ENCODE measurements at regions not wholly inside any gene's neighbourhood (a gene's known extent, or its start where the extent isn't known, plus 50 kb on each side); places are given as distances from the start of the nearest gene placed in this dataset.

DNA sequence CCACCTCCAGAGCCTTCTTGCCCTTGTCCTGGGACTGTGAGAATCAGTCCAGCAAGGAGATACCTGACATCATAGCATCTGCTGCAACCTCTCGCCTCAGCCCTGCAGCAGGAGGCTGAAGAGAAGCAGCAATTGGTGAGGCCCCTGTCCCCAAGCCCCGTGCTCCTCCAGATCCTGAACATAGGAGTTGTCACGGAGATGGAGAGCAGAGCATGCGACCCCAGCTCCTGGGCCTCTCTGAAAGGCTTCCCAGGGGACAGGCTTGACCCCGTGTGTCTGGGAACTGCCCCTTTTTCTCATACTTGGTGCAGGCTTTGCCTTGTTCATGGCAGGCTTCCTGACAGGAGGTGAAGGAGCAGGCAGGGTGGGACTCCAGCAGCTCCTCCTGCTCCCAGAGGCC lies 127.7 kb upstream of the PZP start:
- no peaks in the 10 kb centered on the region for H4K20me1 ChIP-seq (replicated peaks in 1 of 2; ENCODE audit: control insufficient read depth in 1 of 2, insufficient read depth in 2 of 2, low read length in 2 of 2)
- POLR2A ChIA-PET (ENCODE audit: partially characterized antibody): no interaction called here
- H2BK5ac ChIP-seq (ENCODE audit: low read depth, low read length): no peak overlapping the region
- H2BK12ac ChIP-seq (ENCODE audit: low read depth, low read length): no peak overlapping the region
- no peak for FAIRE-seq
- H3K4me3 ChIP-seq (ENCODE audit: extremely low read depth in 1 of 4, insufficient read depth in 2 of 4, low read depth in 3 of 4, low read length in 4 of 4): no peak overlapping the region
- no peak overlapping the region for H4K91ac ChIP-seq (replicated peaks; ENCODE audit: insufficient read length, low read length)
- no peak for DNase-seq (ENCODE audit: low read depth in 1 of 2, low spot score in 2 of 2)
- H4K8ac ChIP-seq (ENCODE audit: extremely low read depth, insufficient read depth, low read length): peak overlapping the region; percentile 48; the same call in 1 of the 2 replicates
- no peak overlapping the region for H2AK5ac ChIP-seq (ENCODE audit: low read depth, low read length)
- H3K23me2 ChIP-seq (ENCODE audit: low read depth, low read length): no peaks in the 10 kb centered on the region
- 71% methylated on average over 5 of the region's 5 CpGs; no CpG with 5 or more reads in 1 of the 2 experiments for WGBS, 2 experiments (ENCODE audit: extremely low coverage in 1 of 2, insufficient coverage in 1 of 2, insufficient read length in 1 of 2, insufficient replicate concordance in 2 of 2, low coverage in 1 of 2, low lambda C conversion rate in 2 of 2, missing lambda C conversion rate in 1 of 2)
- H2BK20ac ChIP-seq (ENCODE audit: low read length): no peak overlapping the region
- H3K79me2 ChIP-seq (ENCODE audit: control insufficient read depth in 1 of 2, insufficient read depth in 2 of 2, low read length in 2 of 2): no peaks in the 10 kb centered on the region
- H3K79me1 ChIP-seq (ENCODE audit: low read depth, low read length): no peaks in the 10 kb centered on the region
- no peaks in the 10 kb centered on the region for H3K4me1 ChIP-seq (replicated peaks in 1 of 4; ENCODE audit: control insufficient read depth in 3 of 4, insufficient read depth in 4 of 4, low read length in 3 of 4)
- H3K14ac ChIP-seq (ENCODE audit: insufficient read length): no peak overlapping the region
- no peak overlapping the region for H3K4ac ChIP-seq (replicated peaks; ENCODE audit: insufficient read length, low read depth, low read length)
- H3K27me3 ChIP-seq (replicated peaks in 1 of 4; ENCODE audit: control insufficient read depth in 3 of 4, extremely low read depth in 1 of 4, insufficient read depth in 3 of 4, low read length in 3 of 4): no peaks in the 10 kb centered on the region
- CTCF ChIA-PET (ENCODE audit: partially characterized antibody): interaction anchor here (0.8 to 1.0 kb wide), 2 partner anchors 11 to 14 kb away, joined by 3 read pairs; no protein-coding TSS in a partner anchor
- no peaks in the 10 kb centered on the region for H3K36me3 ChIP-seq (ENCODE audit: control insufficient read depth in 2 of 4, insufficient read depth in 4 of 4, low read length in 3 of 4)
- H3K9me3 ChIP-seq (ENCODE audit: insufficient read depth in 2 of 2, low read depth in 1 of 2, low read length in 1 of 2): peaks cover 0 to 2% of the 10 kb centered on the region in 2 experiments; a peak in 1 of 4 replicates
- no peak overlapping the region for H3K56ac ChIP-seq (replicated peaks; ENCODE audit: insufficient read length, low read depth, low read length)
- no peak overlapping the region for H3K27ac ChIP-seq (ENCODE audit: low read depth, low read length)
- H3K23ac ChIP-seq (ENCODE audit: insufficient read length): no peak overlapping the region
- H2BK120ac ChIP-seq (replicated peaks; ENCODE audit: low read depth, low read length): no peak overlapping the region
- no peak overlapping the region for H2BK15ac ChIP-seq (ENCODE audit: low read length)
- no peak overlapping the region for H3K9ac ChIP-seq (replicated peaks in 1 of 4; ENCODE audit: extremely low read depth in 1 of 4, low read depth in 3 of 4, low read length in 3 of 4)
- TF ChIP-seq RAD21 (IDR thresholded peaks at IDR 0.05 in 1 of 2, conservative IDR thresholded peaks at IDR 0.05 in 1 of 2; ENCODE audit: low read depth in 2 of 2, low read length in 2 of 2) (no peak), KDM4A (IDR thresholded peaks at IDR 0.05; ENCODE audit: low read depth, low read length, severe bottlenecking) (no peak), KDM5A (IDR thresholded peaks at IDR 0.05; ENCODE audit: low read length) (no peak)
- H3K4me2 ChIP-seq (ENCODE audit: insufficient read depth in 1 of 2, low read depth in 2 of 2, low read length in 2 of 2): no peak overlapping the region
- no peak overlapping the region for H4K5ac ChIP-seq (ENCODE audit: insufficient read length, low read depth, low read length)
- no peak overlapping the region for H2AFZ ChIP-seq (ENCODE audit: low read length)
- no peak overlapping the region for H3K18ac ChIP-seq (ENCODE audit: extremely low read depth, low read length)
